ENCODE measurements at regions not wholly inside any gene's neighbourhood (a gene's known extent, or its start where the extent isn't known, plus 50 kb on each side); places are given as distances from the start of the nearest gene placed in this dataset.

GRCh38 chr3:22106213-22106896 lies 355.3 kb upstream of the ZNF385D start:
- no peak for DNase-seq (ENCODE audit: low read depth)

GRCh38 chr3:22111226-22111625 lies 360.2 kb upstream of the ZNF385D start:
- no peak for DNase-seq (ENCODE audit: low read depth)

GRCh38 chr3:22113453-22113852 lies 362.4 kb upstream of the ZNF385D start:
- DNase-seq (ENCODE audit: low read depth) = no peak

- DNase-seq (ENCODE audit: low read depth) = no peak
Observed at GRCh38 chr3:22115581-22115980, 364.6 kb upstream of the ZNF385D start.

GRCh38 chr3:22117091-22117490 lies 366.1 kb upstream of the ZNF385D start:
- no peak for DNase-seq (ENCODE audit: low read depth)

GRCh38 chr3:22117751-22118346 lies 366.8 kb upstream of the ZNF385D start:
- peak; percentile 60 for DNase-seq (ENCODE audit: low read depth)

GRCh38 chr3:22118542-22118941 lies 367.5 kb upstream of the ZNF385D start:
- no peak for DNase-seq (ENCODE audit: low read depth)

- no peak for DNase-seq (ENCODE audit: low read depth)
Observed at GRCh38 chr3:22121068-22121701, 370.2 kb upstream of the ZNF385D start.

GRCh38 chr3:22122567-22122966 lies 371.6 kb upstream of the ZNF385D start:
- DNase-seq (ENCODE audit: low read depth) = no peak

- DNase-seq (ENCODE audit: low read depth) = no peak
Observed at GRCh38 chr3:22129101-22129500, 378.1 kb upstream of the ZNF385D start.

- DNase-seq (ENCODE audit: low read depth) = no peak
Observed at GRCh38 chr3:22141769-22142168, 390.8 kb upstream of the ZNF385D start.

GRCh38 chr3:22147161-22147560 lies 396.2 kb upstream of the ZNF385D start:
- no peak for DNase-seq (ENCODE audit: low read depth)

- DNase-seq (ENCODE audit: low read depth) = no peak
Observed at GRCh38 chr3:22156868-22157267, 405.9 kb upstream of the ZNF385D start.

GRCh38 chr3:22157848-22158247 lies 406.8 kb upstream of the ZNF385D start:
- DNase-seq (ENCODE audit: low read depth) = no peak

- no peak for DNase-seq (ENCODE audit: low read depth)
Observed at GRCh38 chr3:22159004-22159695, 408.1 kb upstream of the ZNF385D start.

- no peak for DNase-seq (ENCODE audit: low read depth)
Observed at GRCh38 chr3:22161315-22161714, 410.3 kb upstream of the ZNF385D start.

- DNase-seq (ENCODE audit: low read depth) = no peak
Observed at GRCh38 chr3:22170370-22170769, 419.4 kb upstream of the ZNF385D start.

GRCh38 chr3:22172964-22173363 lies 422.0 kb upstream of the ZNF385D start:
- no peak for DNase-seq (ENCODE audit: low read depth)

GRCh38 chr3:22175947-22176346 lies 424.9 kb upstream of the ZNF385D start:
- DNase-seq (ENCODE audit: low read depth) = no peak

GRCh38 chr3:22176911-22177310 lies 425.9 kb upstream of the ZNF385D start:
- no peak for DNase-seq (ENCODE audit: low read depth)

GRCh38 chr3:22189616-22190015 lies 438.6 kb upstream of the ZNF385D start:
- no peak for DNase-seq (ENCODE audit: low read depth)

GRCh38 chr3:22199095-22199494 lies 448.1 kb upstream of the ZNF385D start:
- DNase-seq (ENCODE audit: low read depth) = no peak
